22Rv1 (cell line): ENCODE measurements at regions not wholly inside any gene's neighbourhood (a gene's known extent, or its start where the extent isn't known, plus 50 kb on each side); places are given as distances from the start of the nearest gene placed in this dataset.

Source experiments
- CTCF ChIP-seq: fragments of 450-650 bp; IDR thresholded peaks from 2 replicates; pipeline ENCODE4 v1.5.1; 2017; ENCODE audit warnings: mild to moderate bottlenecking
- ZFX ChIP-seq: fragments of 450-650 bp; IDR thresholded peaks from 2 replicates; pipeline ENCODE4 v1.6.1; 2017; ENCODE audit warnings: antibody characterized with exemption, borderline replicate concordance

- TF ChIP-seq CTCF, result no peak
- no peak for TF ChIP-seq ZFX
Observed at GRCh38 chr4:183834252-183834651, 70.9 kb upstream of the STOX2 start.
